GM21717 (cell line): ENCODE measurements at regions not wholly inside any gene's neighbourhood (a gene's known extent, or its start where the extent isn't known, plus 50 kb on each side); places are given as distances from the start of the nearest gene placed in this dataset.
"Not testable (repeated sequence)": the region's sequence is repeated elsewhere in the genome, so short reads cannot be mapped to it uniquely, and the experiment has no call there.

Experiments used
- ATAC-seq: cut with Tn5 transposase; IDR thresholded peaks from one replicate; pipeline ENCODE4 v1.9.1; 2021; ENCODE audit warnings: mild to moderate bottlenecking, moderate library complexity; ENCODE audit not compliant: unreplicated experiment

GRCh38 chr1:168490306-168490705 lies 53.5 kb downstream of the XCL2 start:
- ATAC-seq = no peak

GRCh38 chr1:168488138-168488537 lies 55.7 kb downstream of the XCL2 start:
- ATAC-seq = no peak

DNA sequence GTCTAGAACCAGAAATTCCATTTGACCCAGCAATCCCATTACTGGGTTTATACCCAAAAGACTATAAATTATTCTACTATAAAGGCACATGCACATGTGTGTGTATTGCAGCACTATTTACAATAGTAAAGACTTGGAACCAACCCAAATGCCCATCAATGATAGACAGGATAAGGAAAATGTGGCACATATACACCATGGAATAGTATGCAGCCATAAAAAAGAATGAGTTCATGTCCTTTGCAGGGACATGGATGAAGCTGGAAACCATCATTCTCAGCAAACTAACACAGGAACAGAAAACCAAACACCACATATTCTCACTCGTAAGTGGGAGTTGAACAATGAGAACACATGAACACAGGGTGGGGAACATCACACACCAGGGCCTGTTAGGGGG lies 57.0 kb downstream of the XCL2 start:
- not testable (repeated sequence) for ATAC-seq

DNA sequence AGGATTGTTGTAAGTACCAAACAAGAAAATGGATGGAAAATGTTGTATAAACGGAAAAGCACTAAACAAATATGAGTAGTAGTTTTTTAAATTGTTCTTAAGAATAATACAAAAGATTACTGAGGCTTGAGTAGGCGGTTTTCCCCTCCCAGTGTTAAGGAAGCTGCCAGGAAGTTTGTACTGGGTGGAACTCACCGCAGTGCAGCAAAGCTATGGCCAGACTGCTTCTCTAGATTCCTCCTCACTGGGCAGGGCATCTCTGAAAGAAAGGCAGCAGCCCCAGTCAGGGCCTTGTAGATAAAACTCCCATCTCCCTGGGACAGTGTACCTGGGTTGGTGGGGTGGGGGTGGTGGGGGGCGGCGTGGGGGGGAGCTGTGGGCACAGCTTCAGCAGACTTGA lies 58.7 kb downstream of the XCL2 start:
- no peak for ATAC-seq

DNA sequence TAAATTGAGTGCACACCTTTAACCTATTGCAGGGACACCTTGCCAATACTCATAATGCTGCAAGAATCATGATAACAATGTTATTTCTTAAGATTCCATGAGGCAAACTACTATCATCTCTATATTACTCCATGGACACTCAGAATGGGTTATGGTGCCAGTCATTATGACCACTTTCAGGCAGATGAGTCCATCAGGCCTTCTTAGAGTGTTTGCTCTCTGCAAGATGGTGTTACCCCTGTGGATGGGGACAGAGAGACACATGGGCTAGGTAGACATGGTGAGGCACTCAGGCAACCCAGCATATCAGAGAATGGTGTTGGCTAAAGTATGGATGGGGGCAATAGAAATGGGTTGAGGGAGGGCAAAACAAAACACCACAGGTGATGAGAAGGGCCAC lies 59.7 kb downstream of the XCL2 start:
- ATAC-seq = no peak

DNA sequence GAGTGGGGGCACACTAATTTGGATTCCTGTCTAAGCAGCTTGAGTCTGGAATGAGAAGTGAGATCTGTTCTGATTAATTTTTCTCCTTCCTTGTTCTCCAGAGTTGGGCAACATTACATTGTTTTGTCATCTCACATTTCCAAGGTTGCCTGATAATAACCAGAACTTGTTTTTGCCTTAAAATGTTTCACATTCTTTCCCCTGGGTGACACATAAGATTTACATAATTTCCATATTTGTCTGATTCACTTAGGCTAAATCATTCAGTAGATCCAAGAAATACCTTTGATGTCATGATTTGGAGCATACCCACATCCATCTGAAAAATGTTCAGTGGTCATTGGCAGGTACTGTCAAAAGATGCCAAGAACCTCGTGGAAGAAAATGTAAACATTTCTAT lies 60.3 kb downstream of the XCL2 start:
- no peak for ATAC-seq

DNA sequence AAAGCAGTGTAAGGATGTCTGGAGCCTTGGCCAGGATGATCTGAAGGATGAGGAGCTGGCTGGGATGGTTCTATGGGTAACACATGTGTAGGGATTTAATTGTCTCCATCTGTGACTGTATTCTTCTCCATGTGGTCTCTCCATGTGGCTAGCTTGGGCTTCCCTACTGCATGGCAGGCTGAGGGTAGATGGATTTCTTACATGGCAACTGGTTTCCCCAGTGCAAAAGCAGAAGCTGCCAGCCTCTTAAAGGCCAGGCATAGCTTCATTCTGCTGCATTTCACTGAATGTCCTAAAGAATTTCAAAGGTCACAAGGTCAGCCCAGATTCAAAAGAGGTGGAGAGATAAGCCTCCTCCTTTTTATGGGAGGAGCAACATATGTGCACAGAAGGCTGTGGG lies 61.7 kb downstream of the XCL2 start:
- no peak for ATAC-seq

- no peak for ATAC-seq
Measured at GRCh38 chr1:168481586-168481985, 62.2 kb downstream of the XCL2 start.

- ATAC-seq = no peak
Measured at GRCh38 chr1:168480997-168481396, 62.8 kb downstream of the XCL2 start.

GRCh38 chr1:168477792-168478191 lies 66.0 kb downstream of the XCL2 start:
- no peak for ATAC-seq

DNA sequence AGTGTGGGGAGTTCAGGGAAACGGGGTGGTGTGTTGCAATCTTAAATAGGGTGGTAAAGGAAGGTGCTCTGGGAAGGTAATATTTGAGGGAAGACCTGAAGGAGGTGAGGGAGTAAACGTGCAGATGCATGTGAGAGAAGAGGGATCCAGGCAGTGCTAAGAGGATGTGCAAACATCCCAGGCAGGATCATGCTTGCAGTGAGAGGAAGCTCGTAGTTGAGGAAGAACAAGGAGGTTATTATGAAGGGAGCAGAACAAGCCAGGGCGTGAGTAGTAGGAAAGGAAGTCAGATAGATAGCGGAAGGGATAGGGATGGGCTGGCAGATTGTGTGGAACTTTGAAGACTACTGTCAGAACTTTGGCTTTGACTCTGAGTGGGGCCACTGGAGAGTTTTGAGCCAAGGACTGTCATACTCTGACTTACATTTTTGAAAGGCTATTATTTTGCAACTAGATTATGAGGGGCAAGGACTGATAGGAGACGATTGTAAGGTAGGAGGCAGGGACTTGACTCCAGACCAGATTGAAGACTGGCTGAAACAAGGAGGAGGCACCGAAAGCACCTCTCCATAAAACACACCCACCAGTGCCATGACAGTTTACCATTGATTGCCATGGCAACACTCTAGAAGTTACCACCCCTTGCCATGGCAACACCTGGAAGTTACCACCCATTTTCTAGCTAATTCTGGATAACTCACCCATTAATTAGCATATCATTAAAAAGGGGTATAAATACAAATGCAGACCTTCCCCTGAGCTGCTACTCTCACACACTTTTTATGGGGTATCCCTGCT lies 67.0 kb downstream of the XCL2 start:
- no peak for ATAC-seq

- no peak for ATAC-seq
Measured at GRCh38 chr1:168474322-168474721, 69.5 kb downstream of the XCL2 start.

GRCh38 chr1:168473126-168473525 lies 70.7 kb downstream of the XCL2 start:
- ATAC-seq = no peak

GRCh38 chr1:168472223-168472622 lies 71.6 kb downstream of the XCL2 start:
- no peak for ATAC-seq

DNA sequence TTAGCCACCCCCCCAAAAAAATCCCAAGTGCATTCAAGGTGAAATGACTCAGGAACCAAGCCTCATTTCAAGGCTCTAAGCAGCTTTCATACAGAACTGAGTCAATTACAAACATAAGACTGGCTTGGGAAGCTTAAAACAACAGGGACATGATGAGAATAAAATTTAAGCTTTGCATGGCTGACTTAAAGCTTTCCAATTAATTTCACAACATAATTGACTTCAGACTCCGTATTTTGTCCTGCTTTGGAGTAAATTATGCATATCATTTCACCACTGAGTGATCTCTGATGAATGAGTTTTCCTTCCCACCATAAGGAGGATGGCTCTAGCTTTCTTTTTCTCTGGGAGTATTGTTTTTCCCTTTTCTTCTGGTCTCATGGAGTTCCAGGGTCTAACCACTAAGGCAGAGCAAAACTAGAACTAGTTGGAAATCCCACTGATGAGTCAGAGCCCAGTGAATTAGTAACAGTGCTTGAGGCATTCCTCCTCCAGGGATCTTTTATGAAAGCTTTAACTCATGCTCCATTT lies 72.8 kb downstream of the XCL2 start:
- ATAC-seq = no peak

GRCh38 chr1:168469690-168470089 lies 74.1 kb downstream of the XCL2 start:
- no peak for ATAC-seq

GRCh38 chr1:168468822-168469221 lies 75.0 kb downstream of the XCL2 start:
- ATAC-seq = no peak

DNA sequence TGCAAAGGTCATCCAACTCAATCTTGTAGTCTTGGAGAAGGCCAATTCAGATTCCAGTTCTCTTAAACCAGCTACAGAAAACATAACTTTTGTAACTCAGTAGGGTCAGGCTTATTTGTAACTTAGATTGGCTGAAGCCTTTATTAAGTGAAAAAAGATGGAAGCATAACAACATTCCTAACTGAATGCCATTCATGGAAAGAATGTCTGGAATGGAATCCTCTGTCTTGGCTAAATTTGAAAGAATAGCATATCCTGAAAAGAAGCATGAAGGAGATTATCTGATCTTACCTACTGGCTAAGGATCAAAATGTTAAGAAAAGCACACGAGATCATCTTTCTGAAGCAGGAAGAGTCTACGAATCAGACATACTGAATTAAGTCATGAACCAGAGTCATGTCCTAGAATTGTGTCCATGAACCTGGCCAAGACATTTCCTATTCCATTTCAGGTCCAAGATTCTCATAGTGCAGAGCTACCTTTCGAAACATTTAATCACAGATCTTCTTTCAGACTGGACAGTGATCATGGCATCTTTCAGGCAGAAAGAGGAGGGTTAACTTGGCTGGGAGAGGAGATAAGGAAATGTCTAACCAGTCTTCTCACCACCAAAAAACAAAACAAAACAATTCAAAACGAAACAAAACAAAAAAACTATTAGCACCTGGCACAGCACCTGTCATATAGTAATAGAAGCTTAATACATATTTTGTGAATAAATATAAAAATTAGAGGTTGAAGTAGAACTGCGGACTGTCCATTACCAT lies 75.6 kb downstream of the XCL2 start:
- ATAC-seq = no peak

GRCh38 chr1:168467452-168467851 lies 76.3 kb downstream of the XCL2 start:
- no peak for ATAC-seq

- ATAC-seq = peak; percentile 59
Measured at GRCh38 chr1:168466714-168467131, 77.1 kb downstream of the XCL2 start.

DNA sequence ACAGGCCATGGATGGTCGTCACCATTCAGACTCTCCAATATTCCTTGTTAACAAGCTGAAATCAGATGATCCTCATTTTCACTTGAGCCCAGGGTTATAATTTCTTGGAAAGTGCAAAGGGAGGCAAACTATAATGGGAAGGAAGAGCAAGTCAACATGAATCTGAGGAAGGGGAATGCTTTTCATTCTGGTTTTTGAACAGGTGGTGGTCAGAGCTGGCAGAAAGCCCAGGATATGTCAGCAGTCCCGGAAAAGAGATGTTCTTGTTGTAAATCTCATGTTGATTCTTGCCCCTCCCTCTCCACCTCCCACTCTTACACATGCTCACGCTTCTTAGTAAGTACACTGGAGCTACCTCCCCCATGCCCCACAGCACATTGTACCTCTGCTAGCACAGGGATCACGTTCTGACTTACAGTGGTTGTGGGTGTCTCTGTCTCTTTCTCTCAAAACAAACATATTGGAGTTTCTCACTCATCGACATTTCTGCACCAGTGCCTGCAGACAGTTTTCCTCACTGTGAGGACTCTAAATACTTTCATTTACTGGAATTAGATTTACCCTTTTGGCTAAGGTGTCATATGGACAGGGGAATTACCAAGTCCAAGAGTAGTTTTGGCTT lies 77.6 kb downstream of the XCL2 start:
- peak; percentile 63 for ATAC-seq

GRCh38 chr1:168461108-168461507 lies 82.7 kb downstream of the XCL2 start:
- not testable (repeated sequence) for ATAC-seq
